ENCODE measurements at regions not wholly inside any gene's neighbourhood (a gene's known extent, or its start where the extent isn't known, plus 50 kb on each side); places are given as distances from the start of the nearest gene placed in this dataset.

DNA sequence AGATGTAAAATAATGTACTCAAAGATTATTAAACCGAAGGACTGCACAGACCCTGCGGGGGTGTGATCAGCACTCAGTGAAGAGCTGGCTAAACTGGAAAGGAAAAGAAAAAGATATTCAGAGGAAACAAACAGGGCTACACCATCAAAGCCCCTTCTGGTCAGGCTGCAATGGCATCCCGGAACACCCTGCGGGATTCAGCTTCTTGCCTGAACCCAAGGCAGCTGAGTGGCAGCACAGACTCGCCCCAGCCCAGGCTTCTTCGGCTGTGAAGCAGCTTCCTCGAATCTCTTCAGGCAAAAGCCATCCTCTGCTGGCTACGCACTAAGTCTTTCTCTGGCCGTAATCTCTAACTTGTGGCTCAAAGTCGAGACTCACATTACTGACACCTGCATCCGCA lies 220.9 kb downstream of the TEX29 start:
- TF ChIP-seq CTCF (IDR thresholded peaks at IDR 0.05) (no peak), EP300 (IDR thresholded peaks at IDR 0.05) (no peak)

Data from stomach (tissue), 4 donors.